Trophoblast cell (in vitro differentiated cells and primary cell): ENCODE measurements at regions not wholly inside any gene's neighbourhood (a gene's known extent, or its start where the extent isn't known, plus 50 kb on each side); places are given as distances from the start of the nearest gene placed in this dataset.
A peak's percentile ranks its signal among the peaks of the same experiment; 100 is the strongest.

Experiments
- DNase-seq, 2 donors: peaks; one replicate each; pipeline ENCODE4 v3.0.0-alpha.2; 2016
- H2AFZ ChIP-seq: 2 replicates; pipeline ENCODE4 v1.6.1; 2013; ENCODE audit warnings: low read length, moderate library complexity, mild to moderate bottlenecking; ENCODE audit not compliant: insufficient read depth, poor library complexity
- H2AK5ac ChIP-seq: 2 replicates; pipeline ENCODE4 v1.6.1; 2013; ENCODE audit warnings: mild to moderate bottlenecking, low read length
- H2BK120ac ChIP-seq: 2 replicates; pipeline ENCODE4 v1.6.1; 2013; ENCODE audit warnings: low read length, mild to moderate bottlenecking, moderate library complexity; ENCODE audit not compliant: insufficient read depth, poor library complexity
- H2BK12ac ChIP-seq: 2 replicates; pipeline ENCODE4 v1.6.1; 2013; ENCODE audit warnings: mild to moderate bottlenecking, low read length, moderate library complexity
- H2BK5ac ChIP-seq: 2 replicates; pipeline ENCODE4 v1.6.1; 2013; ENCODE audit warnings: low read length, low read depth, moderate library complexity, mild to moderate bottlenecking; ENCODE audit not compliant: poor library complexity
- H3K14ac ChIP-seq: 2 replicates; pipeline ENCODE4 v1.6.1; 2013; ENCODE audit warnings: mild to moderate bottlenecking, low read length
- H3K18ac ChIP-seq: 2 replicates; pipeline ENCODE4 v1.6.1; 2013; ENCODE audit warnings: mild to moderate bottlenecking, low read length
- H3K23ac ChIP-seq: 2 replicates; pipeline ENCODE4 v1.6.1; 2013; ENCODE audit warnings: low read length
- H3K27ac ChIP-seq: 2 replicates; pipeline ENCODE4 v1.5.1; 2013; ENCODE audit warnings: low read depth, mild to moderate bottlenecking, inconsistent platforms, low read length, moderate library complexity
- H3K27me3 ChIP-seq: 2 replicates; pipeline ENCODE4 v1.6.1; 2013; ENCODE audit warnings: inconsistent platforms, mild to moderate bottlenecking, low read length, moderate library complexity; ENCODE audit not compliant: insufficient read depth
- H3K36me3 ChIP-seq, 2 experiments: 1 replicate in 1 of 2; 2 replicates in 1 of 2; pipeline ENCODE4 v1.6.1; 2013; ENCODE audit warnings: low read length in 2 of 2, mild to moderate bottlenecking in 2 of 2, moderate library complexity in 1 of 2; ENCODE audit not compliant: insufficient read depth in 2 of 2, control insufficient read depth in 1 of 2
- H3K4ac ChIP-seq: 2 replicates; pipeline ENCODE4 v1.6.1; 2013; ENCODE audit warnings: low read depth, mild to moderate bottlenecking, low read length, moderate library complexity
- H3K4me1 ChIP-seq, 2 experiments: 1 replicate in 1 of 2; 2 replicates in 1 of 2; pipeline ENCODE4 v1.6.1; 2013; ENCODE audit warnings: low read length in 2 of 2, mild to moderate bottlenecking in 2 of 2, moderate library complexity in 1 of 2; ENCODE audit not compliant: insufficient read depth in 2 of 2, control insufficient read depth in 1 of 2
- H3K4me2 ChIP-seq: 2 replicates; pipeline ENCODE4 v1.6.1; 2013; ENCODE audit warnings: inconsistent platforms, mild to moderate bottlenecking, low read length, moderate library complexity
- H3K4me3 ChIP-seq: 2 replicates; pipeline ENCODE4 v1.5.1; 2013; ENCODE audit warnings: mild to moderate bottlenecking, low read depth, low read length, inconsistent platforms
- H3K79me1 ChIP-seq: one replicate; pipeline ENCODE4 v1.6.1; 2013; ENCODE audit warnings: low read length
- H3K79me2 ChIP-seq: 2 replicates; pipeline ENCODE4 v1.6.1; 2013; ENCODE audit warnings: low read length, mild to moderate bottlenecking; ENCODE audit not compliant: control insufficient read depth, insufficient read depth, poor library complexity
- H3K9ac ChIP-seq: 2 replicates; pipeline ENCODE4 v1.6.1; 2013; ENCODE audit warnings: mild to moderate bottlenecking, low read length
- H3K9me3 ChIP-seq: 2 replicates; pipeline ENCODE4 v1.6.1; 2013; ENCODE audit warnings: low read depth, mild to moderate bottlenecking, control low read depth, inconsistent platforms, low read length; ENCODE audit not compliant: insufficient read depth
- H4K12ac ChIP-seq: 2 replicates; pipeline ENCODE4 v1.6.1; 2013; ENCODE audit warnings: low read depth, mild to moderate bottlenecking, low read length, moderate library complexity
- H4K8ac ChIP-seq: 2 replicates; pipeline ENCODE4 v1.6.1; 2013; ENCODE audit warnings: low read depth, mild to moderate bottlenecking, low read length, moderate library complexity
- H4K91ac ChIP-seq: one replicate; pipeline ENCODE4 v1.6.1; 2013; ENCODE audit warnings: low read depth, mild to moderate bottlenecking, low read length, moderate library complexity
- WGBS: extraction: QIAGEN DNeasy Blood & Tissue Kit; methylation state at CpG from one replicate; pipeline ENCODE4 v1.1.7; 2013; ENCODE audit warnings: missing lambda C conversion rate; ENCODE audit not compliant: insufficient read length, insufficient coverage; ENCODE audit errors: extremely low coverage; 5-methylcytosine and 5-hydroxymethylcytosine counted together

DNA sequence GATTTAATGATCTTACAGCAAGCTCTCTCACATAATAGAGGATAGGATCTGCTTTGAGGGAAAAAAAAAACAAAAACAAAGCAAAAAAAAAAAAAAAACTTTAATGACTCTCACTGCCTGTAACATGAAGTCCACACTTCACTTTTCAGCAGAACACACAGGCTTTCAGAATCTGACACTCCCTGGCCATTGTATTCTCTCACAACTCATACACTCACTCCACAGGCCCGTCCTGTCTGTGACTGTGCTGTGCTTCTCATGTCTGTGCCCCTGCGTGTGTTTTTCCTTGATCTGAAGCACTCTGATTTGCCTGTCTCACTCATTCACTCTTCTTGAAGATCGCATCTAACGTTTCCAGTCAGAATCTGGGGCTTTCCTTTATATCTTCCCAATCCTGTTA lies 460.8 kb downstream of the TMA16 start:
- Histone ChIP-seq H3K4me2 (no peak overlapping the region), H2BK120ac (no peak overlapping the region), H4K12ac (no peak overlapping the region), H3K36me3 (no peaks in the 10 kb centered on the region), H2BK12ac (no peak overlapping the region), H3K14ac (no peak overlapping the region), H3K4me1 (no peaks in the 10 kb centered on the region), H3K23ac (no peak overlapping the region), H2AFZ (no peak overlapping the region), H3K27me3 (no peaks in the 10 kb centered on the region), H3K9me3 (peaks cover 1% of the 10 kb centered on the region), H3K9ac (no peak overlapping the region), H3K4ac (no peak overlapping the region), H3K79me2 (no peaks in the 10 kb centered on the region), H4K91ac (no peak overlapping the region), H3K79me1 (no peaks in the 10 kb centered on the region), H3K27ac (no peak overlapping the region), H3K18ac (no peak overlapping the region), H2BK5ac (no peak overlapping the region), H2AK5ac (no peak overlapping the region), H4K8ac (no peak overlapping the region), H3K4me3 (no peak overlapping the region)
- WGBS = no CpG with 5 or more reads among the region's 4 CpGs
- DNase-seq = no peak

DNA sequence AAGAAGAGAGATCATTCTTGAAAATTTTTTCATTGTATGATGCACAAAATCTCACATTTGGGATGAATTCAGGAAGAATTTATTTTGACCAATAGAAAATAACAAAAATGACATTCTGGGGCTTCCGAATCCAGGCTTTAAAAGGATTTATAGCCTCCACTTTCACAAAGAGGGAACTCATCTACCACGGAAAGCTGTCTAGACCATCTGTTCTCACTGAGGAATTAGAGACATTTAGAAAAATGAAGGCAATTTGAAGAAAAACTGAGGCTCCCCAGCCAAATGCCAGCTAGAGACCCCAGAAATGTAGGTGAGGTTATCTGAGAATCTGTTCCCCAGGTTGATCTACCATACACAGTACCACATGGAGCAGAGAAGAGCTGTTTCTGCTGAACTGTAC lies 464.3 kb downstream of the TMA16 start:
- no peak overlapping the region for H3K18ac ChIP-seq
- no peaks in the 10 kb centered on the region for H3K4me1 ChIP-seq
- H4K12ac ChIP-seq = no peak overlapping the region
- no peak overlapping the region for H4K91ac ChIP-seq
- H3K79me2 ChIP-seq = no peaks in the 10 kb centered on the region
- H3K4me3 ChIP-seq = no peak overlapping the region
- no peaks in the 10 kb centered on the region for H3K36me3 ChIP-seq
- no peak overlapping the region for H3K9ac ChIP-seq
- no CpG with 5 or more reads among the region's 2 CpGs for WGBS
- no peak for DNase-seq
- H2AFZ ChIP-seq = no peak overlapping the region
- no peak overlapping the region for H2BK12ac ChIP-seq
- H2BK120ac ChIP-seq = no peak overlapping the region
- H3K27me3 ChIP-seq = no peaks in the 10 kb centered on the region
- H3K27ac ChIP-seq = no peak overlapping the region
- H3K4ac ChIP-seq = no peak overlapping the region
- no peak overlapping the region for H4K8ac ChIP-seq
- H3K4me2 ChIP-seq = no peak overlapping the region
- H3K23ac ChIP-seq = no peak overlapping the region
- no peak overlapping the region for H3K14ac ChIP-seq
- H3K79me1 ChIP-seq = no peaks in the 10 kb centered on the region
- H3K9me3 ChIP-seq = no peaks in the 10 kb centered on the region
- no peak overlapping the region for H2BK5ac ChIP-seq
- H2AK5ac ChIP-seq = no peak overlapping the region

DNA sequence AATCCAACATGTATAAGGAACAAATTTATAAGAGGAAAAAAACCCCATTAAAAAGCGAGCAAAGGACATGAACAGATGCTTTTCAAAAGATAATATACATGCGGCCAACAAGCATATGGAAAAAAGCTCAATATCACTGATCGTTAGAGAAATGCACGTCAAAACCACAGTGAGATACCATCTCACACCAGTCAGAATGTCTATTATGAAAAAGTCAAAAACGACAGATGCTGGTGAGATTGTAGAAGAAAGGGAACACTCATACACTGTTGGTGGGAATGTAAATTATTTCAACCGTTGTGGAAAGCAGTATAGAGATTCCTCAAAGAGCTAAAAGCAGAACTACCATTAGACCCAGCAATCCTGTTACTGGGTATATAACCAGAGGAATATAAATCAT lies 465.4 kb downstream of the TMA16 start:
- H3K18ac ChIP-seq = no peak overlapping the region
- no peak overlapping the region for H2AK5ac ChIP-seq
- no peak overlapping the region for H3K23ac ChIP-seq
- no peak overlapping the region for H2BK5ac ChIP-seq
- H3K27ac ChIP-seq = no peak overlapping the region
- no peaks in the 10 kb centered on the region for H3K9me3 ChIP-seq
- no peaks in the 10 kb centered on the region for H3K79me1 ChIP-seq
- H2BK120ac ChIP-seq = no peak overlapping the region
- no peak overlapping the region for H3K4me3 ChIP-seq
- WGBS = no CpG with 5 or more reads among the region's 6 CpGs
- H3K4me2 ChIP-seq = no peak overlapping the region
- no peaks in the 10 kb centered on the region for H3K27me3 ChIP-seq
- H3K14ac ChIP-seq = no peak overlapping the region
- H3K9ac ChIP-seq = no peak overlapping the region
- H3K79me2 ChIP-seq = no peaks in the 10 kb centered on the region
- H4K91ac ChIP-seq = no peak overlapping the region
- DNase-seq = peak in 1 of 2 donors; percentile 0
- H4K8ac ChIP-seq = no peak overlapping the region
- H3K36me3 ChIP-seq = no peaks in the 10 kb centered on the region
- H4K12ac ChIP-seq = no peak overlapping the region
- H2AFZ ChIP-seq = no peak overlapping the region
- no peaks in the 10 kb centered on the region for H3K4me1 ChIP-seq
- no peak overlapping the region for H2BK12ac ChIP-seq
- no peak overlapping the region for H3K4ac ChIP-seq

DNA sequence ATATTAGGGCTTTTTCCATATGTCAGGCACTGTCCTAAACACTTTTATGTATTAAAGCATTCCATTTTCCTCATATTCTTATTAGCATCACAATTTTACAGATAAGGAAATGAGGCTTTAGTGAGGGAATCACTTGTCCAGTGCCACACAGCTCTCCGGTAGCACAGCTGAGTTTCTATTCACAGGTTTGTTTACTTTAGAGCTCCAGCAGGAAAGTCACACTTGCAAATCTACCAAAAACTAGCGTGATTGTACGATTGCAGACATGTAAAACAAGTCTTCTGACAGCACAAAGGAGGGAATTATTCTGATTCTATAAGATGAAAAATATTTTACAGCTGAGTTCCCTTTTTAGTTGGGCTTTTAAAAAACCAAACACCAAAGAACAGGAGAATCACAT lies 472.1 kb downstream of the TMA16 start:
- Histone ChIP-seq H4K8ac (no peak overlapping the region), H2BK12ac (no peak overlapping the region), H3K4me1 (no peaks in the 10 kb centered on the region), H4K91ac (no peak overlapping the region), H3K4me2 (no peak overlapping the region), H3K14ac (no peak overlapping the region), H3K9ac (no peak overlapping the region), H3K18ac (no peak overlapping the region), H3K27me3 (no peaks in the 10 kb centered on the region), H3K27ac (no peak overlapping the region), H3K36me3 (no peaks in the 10 kb centered on the region), H3K9me3 (no peaks in the 10 kb centered on the region), H2AFZ (no peak overlapping the region), H3K4ac (no peak overlapping the region), H3K79me2 (no peaks in the 10 kb centered on the region), H3K4me3 (no peak overlapping the region), H2AK5ac (no peak overlapping the region), H3K23ac (no peak overlapping the region), H3K79me1 (no peaks in the 10 kb centered on the region), H2BK5ac (no peak overlapping the region), H4K12ac (no peak overlapping the region), H2BK120ac (no peak overlapping the region)
- WGBS = no CpG with 5 or more reads among the region's 3 CpGs
- DNase-seq = no peak
